Right renal pelvis (tissue), 4 donors: ENCODE measurements at regions not wholly inside any gene's neighbourhood (a gene's known extent, or its start where the extent isn't known, plus 50 kb on each side); places are given as distances from the start of the nearest gene placed in this dataset.
"Not testable (repeated sequence)": the region's sequence is repeated elsewhere in the genome, so short reads cannot be mapped to it uniquely, and the experiment has no call there.

Source experiments
- DNase-seq, 4 donors: peaks; one replicate each; pipeline ENCODE4 v3.0.0-alpha.2; 2013; ENCODE audit warnings: low read depth in 4 of 4, low spot score in 3 of 4, missing footprints in 1 of 4

GRCh38 chr6:37078814-37079213 lies 73.4 kb downstream of the FGD2 start:
- DNase-seq = no peak

GRCh38 chr6:37081042-37081607 lies 75.7 kb downstream of the FGD2 start:
- DNase-seq = no peak

GRCh38 chr6:37082390-37083130 lies 77.1 kb downstream of the FGD2 start:
- no peak for DNase-seq

GRCh38 chr6:37083243-37084138 lies 78.0 kb downstream of the FGD2 start:
- no peak for DNase-seq

- not testable (repeated sequence) for DNase-seq
These were observed 79.2 kb downstream of the FGD2 start for GRCh38 chr6:37084665-37085064.

- no peak for DNase-seq
These were observed 79.7 kb downstream of the FGD2 start for GRCh38 chr6:37085198-37085597.

GRCh38 chr6:37088897-37089296 lies 81.1 kb upstream of the PIM1 start:
- DNase-seq = no peak

GRCh38 chr6:37089783-37090182 lies 80.2 kb upstream of the PIM1 start:
- no peak for DNase-seq

- DNase-seq = not testable (repeated sequence)
These were observed 78.8 kb upstream of the PIM1 start for GRCh38 chr6:37091104-37091503.

GRCh38 chr6:37091586-37091985 lies 78.4 kb upstream of the PIM1 start:
- DNase-seq = not testable (repeated sequence)

GRCh38 chr6:37092923-37093727 lies 76.8 kb upstream of the PIM1 start:
- no peak for DNase-seq

- DNase-seq = no peak
These were observed 76.3 kb upstream of the PIM1 start for GRCh38 chr6:37093728-37094069.

GRCh38 chr6:37095997-37096396 lies 74.0 kb upstream of the PIM1 start:
- no peak for DNase-seq

GRCh38 chr6:37097335-37097734 lies 72.6 kb upstream of the PIM1 start:
- DNase-seq = no peak

GRCh38 chr6:37099442-37099841 lies 70.5 kb upstream of the PIM1 start:
- no peak for DNase-seq

GRCh38 chr6:37100745-37101144 lies 69.2 kb upstream of the PIM1 start:
- no peak for DNase-seq

GRCh38 chr6:37101991-37102298 lies 68.0 kb upstream of the PIM1 start:
- DNase-seq = no peak

- DNase-seq = peak; percentile 73 to 86 (median 82)
These were observed 67.4 kb upstream of the PIM1 start for GRCh38 chr6:37102299-37103168.

GRCh38 chr6:37103169-37104039 lies 66.5 kb upstream of the PIM1 start:
- DNase-seq = peak in 3 of 4 donors; percentile 46 to 59 (median 59)
